Left lung (tissue), 4 donors: ENCODE measurements at regions not wholly inside any gene's neighbourhood (a gene's known extent, or its start where the extent isn't known, plus 50 kb on each side); places are given as distances from the start of the nearest gene placed in this dataset.

ENCODE experiments used
- ATAC-seq: fragments of 200-7000 bp; cut with Tn5 transposase; one replicate; pipeline ENCODE4 v1.9.1; 2020; ENCODE audit warnings: moderate library complexity
- DNase-seq, 4 donors: peaks; one replicate each; pipeline ENCODE4 v3.0.0-alpha.2; 2013 to 2020
- H3K27ac ChIP-seq, 2 donors: fragments of 200-600 bp; sonication (generic) in 1 of 2; one replicate each; pipeline versions ENCODE4 v1.5.0 to v1.8.0; 2020 to 2021
- H3K27me3 ChIP-seq, 2 donors: fragments of 200-600 bp; sonication (generic) in 1 of 2; one replicate each; pipeline versions ENCODE4 v1.5.0 to v1.8.0; 2020 to 2021
- H3K36me3 ChIP-seq, 2 donors: fragments of 200-600 bp; sonication (generic) in 1 of 2; one replicate each; pipeline versions ENCODE4 v1.5.0 to v1.8.0; 2020 to 2021
- H3K4me1 ChIP-seq, 2 donors: fragments of 200-600 bp; one replicate each; pipeline ENCODE4 v1.8.0; 2021
- H3K4me3 ChIP-seq, 2 donors: fragments of 200-600 bp; sonication (generic) in 1 of 2; one replicate each; pipeline versions ENCODE4 v1.5.0 to v1.8.0; 2020 to 2021; ENCODE audit warnings: mild to moderate bottlenecking in 1 of 2
- H3K9me3 ChIP-seq, 2 donors: fragments of 200-600 bp; sonication (generic) in 1 of 2; one replicate each; pipeline versions ENCODE4 v1.5.0 to v1.8.0; 2020 to 2021
- intact Hi-C, 2 donors: fragments of 100-400 bp; cut with DNase I; formaldehyde crosslinking; loops; one replicate each; pipeline versions ENCODE4 v1.11.2 to v1.14.2; 2022
- TF ChIP-seq, protein P1 (sequence below), 2 donors: fragments of 200-600 bp; sonication (generic) in 1 of 2; IDR thresholded peaks; one replicate each; pipeline versions ENCODE4 v1.5.0 to v1.8.0; 2021; ENCODE audit warnings: antibody characterized with exemption in 2 of 2
- donor health status: DM: no; HTN: yes; CAD: no.
- donor health status: DM: no; HTN: no; CAD: no.

DNA sequence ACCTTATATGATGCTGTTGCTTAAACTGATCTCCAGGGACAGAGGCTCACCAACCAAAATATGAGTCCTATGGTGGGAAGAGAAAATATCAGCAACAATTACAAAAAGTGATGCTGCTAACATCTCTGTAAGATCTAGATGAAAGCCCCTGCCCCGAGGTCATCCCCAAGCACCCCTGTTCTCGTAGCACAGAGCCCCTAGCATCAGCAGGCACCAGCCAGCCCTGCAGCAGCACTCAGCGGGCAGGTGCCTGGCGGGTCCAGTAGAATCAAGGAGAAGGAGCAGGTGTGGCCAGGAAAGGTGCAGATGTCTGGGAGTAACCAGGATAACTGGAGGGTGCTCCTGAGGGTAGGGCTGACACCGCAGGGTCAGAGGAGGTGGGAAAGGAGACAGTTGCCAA is 474.2 kb upstream of the MYT1L start:
- H3K4me1 ChIP-seq = no peaks in the 10 kb centered on the region
- H3K27ac ChIP-seq = no peak overlapping the region
- intact Hi-C loops = no loop called here
- no peak for DNase-seq
- no peaks in the 10 kb centered on the region for H3K36me3 ChIP-seq
- no peak for ATAC-seq
- H3K27me3 ChIP-seq = no peaks in the 10 kb centered on the region
- TF ChIP-seq, protein P1, sequence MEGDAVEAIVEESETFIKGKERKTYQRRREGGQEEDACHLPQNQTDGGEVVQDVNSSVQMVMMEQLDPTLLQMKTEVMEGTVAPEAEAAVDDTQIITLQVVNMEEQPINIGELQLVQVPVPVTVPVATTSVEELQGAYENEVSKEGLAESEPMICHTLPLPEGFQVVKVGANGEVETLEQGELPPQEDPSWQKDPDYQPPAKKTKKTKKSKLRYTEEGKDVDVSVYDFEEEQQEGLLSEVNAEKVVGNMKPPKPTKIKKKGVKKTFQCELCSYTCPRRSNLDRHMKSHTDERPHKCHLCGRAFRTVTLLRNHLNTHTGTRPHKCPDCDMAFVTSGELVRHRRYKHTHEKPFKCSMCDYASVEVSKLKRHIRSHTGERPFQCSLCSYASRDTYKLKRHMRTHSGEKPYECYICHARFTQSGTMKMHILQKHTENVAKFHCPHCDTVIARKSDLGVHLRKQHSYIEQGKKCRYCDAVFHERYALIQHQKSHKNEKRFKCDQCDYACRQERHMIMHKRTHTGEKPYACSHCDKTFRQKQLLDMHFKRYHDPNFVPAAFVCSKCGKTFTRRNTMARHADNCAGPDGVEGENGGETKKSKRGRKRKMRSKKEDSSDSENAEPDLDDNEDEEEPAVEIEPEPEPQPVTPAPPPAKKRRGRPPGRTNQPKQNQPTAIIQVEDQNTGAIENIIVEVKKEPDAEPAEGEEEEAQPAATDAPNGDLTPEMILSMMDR (IDR thresholded peaks at IDR 0.05) = no peak
- no peak overlapping the region for H3K4me3 ChIP-seq
- H3K9me3 ChIP-seq = peaks cover 0 to 6% of the 10 kb centered on the region in 2 donors

DNA sequence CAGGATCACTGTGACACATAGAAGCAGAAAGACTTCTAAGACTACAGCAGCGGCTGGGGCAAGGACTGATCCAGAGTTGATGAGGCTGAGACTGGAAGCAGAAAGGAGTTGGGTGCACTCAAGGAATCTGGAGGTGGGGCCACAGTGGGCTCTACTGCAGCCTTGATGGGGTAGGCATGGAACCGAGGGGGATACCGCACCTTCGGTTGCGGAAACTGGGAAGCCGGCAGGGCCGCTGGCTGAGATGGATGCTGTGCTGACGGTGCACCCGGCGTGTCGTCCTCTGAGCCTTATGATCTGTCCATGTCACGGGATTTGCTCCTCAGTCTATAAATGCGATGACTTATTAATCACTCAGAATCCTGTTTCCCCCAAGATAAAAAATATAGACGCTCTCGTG is 473.5 kb upstream of the MYT1L start:
- no peaks in the 10 kb centered on the region for H3K36me3 ChIP-seq
- H3K9me3 ChIP-seq = peaks cover 0 to 6% of the 10 kb centered on the region in 2 donors
- no peaks in the 10 kb centered on the region for H3K4me1 ChIP-seq
- H3K4me3 ChIP-seq = no peak overlapping the region
- ATAC-seq (no peak), DNase-seq (no peak)
- no peaks in the 10 kb centered on the region for H3K27me3 ChIP-seq
- TF ChIP-seq, protein P1 (IDR thresholded peaks at IDR 0.05) = no peak
- H3K27ac ChIP-seq = no peak overlapping the region
- intact Hi-C loops = no loop called here

DNA sequence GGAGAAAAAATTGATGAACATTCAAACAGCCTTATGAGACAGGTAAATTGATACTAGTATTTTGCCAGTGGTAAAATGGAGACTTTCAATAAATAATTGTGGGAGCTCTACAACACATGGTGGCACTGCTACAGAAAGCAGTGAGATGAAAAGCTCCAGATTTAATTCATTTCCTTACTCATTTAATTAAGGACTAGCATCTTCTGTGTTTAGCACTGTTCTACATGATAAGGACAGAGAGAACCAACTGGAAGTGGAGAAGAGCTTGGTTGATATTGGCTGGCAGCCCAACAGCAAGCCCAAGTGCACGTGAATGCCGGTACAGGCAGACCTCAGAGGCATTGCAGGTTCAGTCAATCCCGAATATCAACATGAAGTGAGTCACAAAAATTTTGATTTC is 470.4 kb upstream of the MYT1L start:
- TF ChIP-seq, protein P1 (IDR thresholded peaks at IDR 0.05) = no peak
- H3K9me3 ChIP-seq = peaks cover 0 to 6% of the 10 kb centered on the region in 2 donors
- DNase-seq (no peak), ATAC-seq (no peak)
- no peaks in the 10 kb centered on the region for H3K36me3 ChIP-seq
- H3K4me3 ChIP-seq = no peak overlapping the region
- H3K4me1 ChIP-seq = no peaks in the 10 kb centered on the region
- intact Hi-C loops = no loop called here
- no peak overlapping the region for H3K27ac ChIP-seq
- peaks cover 0 to 1% of the 10 kb centered on the region in 2 donors for H3K27me3 ChIP-seq

DNA sequence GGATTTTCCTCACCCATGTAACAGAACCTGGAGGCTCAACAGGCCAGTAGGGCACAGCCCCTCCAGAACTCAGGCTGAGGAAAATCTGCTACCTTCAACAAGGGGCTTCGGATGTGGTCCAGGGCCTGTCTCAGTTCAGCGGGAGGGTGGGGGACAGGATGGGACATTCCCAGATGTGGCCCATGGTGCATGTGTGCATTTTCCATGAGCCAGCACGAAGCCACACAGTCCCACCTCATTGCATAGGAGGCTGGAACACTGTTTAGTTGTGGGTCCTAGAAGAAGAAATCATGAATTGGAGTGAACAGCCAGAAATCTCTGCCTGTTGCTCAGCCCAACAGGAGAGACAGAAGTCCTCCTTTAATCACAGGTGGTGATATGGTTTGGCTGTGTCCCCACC is 469.6 kb upstream of the MYT1L start:
- ATAC-seq = no peak
- TF ChIP-seq, protein P1 (IDR thresholded peaks at IDR 0.05) = no peak
- H3K4me3 ChIP-seq = no peak overlapping the region
- DNase-seq = no peak
- no peaks in the 10 kb centered on the region for H3K4me1 ChIP-seq
- H3K27me3 ChIP-seq = peaks cover 0 to 9% of the 10 kb centered on the region in 2 donors
- no peak overlapping the region for H3K27ac ChIP-seq
- intact Hi-C loops = no loop called here
- H3K36me3 ChIP-seq = no peaks in the 10 kb centered on the region
- H3K9me3 ChIP-seq = peaks cover 0 to 6% of the 10 kb centered on the region in 2 donors

DNA sequence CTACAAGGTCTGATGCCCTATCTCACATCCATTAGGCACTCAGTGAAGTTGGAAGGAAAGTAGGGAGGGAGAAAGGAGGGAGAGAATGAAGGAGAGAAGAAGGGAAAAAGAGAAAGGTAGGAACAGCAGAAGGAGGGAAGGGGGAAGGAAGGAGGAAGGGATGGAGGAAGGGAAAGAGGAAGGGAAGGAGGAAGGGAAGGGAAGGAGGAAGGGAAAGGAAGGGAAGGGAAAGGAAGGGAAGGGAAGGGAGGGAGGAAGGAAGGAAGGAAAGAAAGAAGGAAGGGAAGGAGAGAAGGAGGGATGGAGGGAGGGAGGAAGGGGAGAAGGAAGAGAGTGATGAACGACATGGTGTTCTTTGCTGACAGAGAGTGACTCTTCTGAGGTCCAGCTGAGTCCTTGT is 468.9 kb upstream of the MYT1L start:
- no peaks in the 10 kb centered on the region for H3K36me3 ChIP-seq
- no peak for DNase-seq
- ATAC-seq = no peak
- H3K27ac ChIP-seq = no peak overlapping the region
- no peak overlapping the region for H3K4me3 ChIP-seq
- TF ChIP-seq, protein P1 (IDR thresholded peaks at IDR 0.05) = no peak
- peaks cover 0 to 6% of the 10 kb centered on the region in 2 donors for H3K9me3 ChIP-seq
- no peaks in the 10 kb centered on the region for H3K4me1 ChIP-seq
- peaks cover 0 to 11% of the 10 kb centered on the region in 2 donors for H3K27me3 ChIP-seq
- intact Hi-C loops = no loop called here
